H1 (cell line): ENCODE measurements at regions not wholly inside any gene's neighbourhood (a gene's known extent, or its start where the extent isn't known, plus 50 kb on each side); places are given as distances from the start of the nearest gene placed in this dataset.

Source experiments
- CTCF ChIA-PET: fragments of 300-600 bp; sonication (Branson Sonifier 250); formaldehyde crosslinking; loops from one replicate; lab custom pipeline; 2021; ENCODE audit not compliant: partially characterized antibody; lab: Charles Lee
- POLR2A ChIA-PET: fragments of 300-600 bp; sonication (Branson Sonifier 250); formaldehyde crosslinking; loops from one replicate; lab custom pipeline; 2021; ENCODE audit warnings: inconsistent platforms; ENCODE audit not compliant: partially characterized antibody; lab: Charles Lee
- DNase-seq, 2 experiments: peaks; one replicate each; pipeline versions ENCODE4 v3.0.0 to v3.0.0-alpha.2; 2010 to 2022; ENCODE audit warnings: low spot score in 2 of 2, low read depth in 1 of 2, mixed read lengths in 1 of 2
- FAIRE-seq: peaks from 2 replicates; lab custom pipeline; 2011; peaks lifted over from hg19 to GRCh38; lab: Jason Lieb, UNC
- H2AFZ ChIP-seq: 2 replicates; pipeline ENCODE4 v1.8.1; 2012; ENCODE audit warnings: low read length, inconsistent platforms
- H2AK5ac ChIP-seq: 2 replicates; pipeline ENCODE4 v1.6.1; 2013; ENCODE audit warnings: low read depth, low read length
- H2BK120ac ChIP-seq: replicated peaks from 2 replicates; pipeline ENCODE3; 2013; ENCODE audit warnings: low read depth, low read length, inconsistent platforms
- H2BK12ac ChIP-seq: 2 replicates; pipeline ENCODE4 v1.6.1; 2013; ENCODE audit warnings: low read depth, low read length
- H2BK15ac ChIP-seq: 2 replicates; pipeline ENCODE4 v1.6.1; 2013; ENCODE audit warnings: low read length
- H2BK20ac ChIP-seq: 2 replicates; pipeline ENCODE4 v1.6.1; 2013; ENCODE audit warnings: low read length
- H2BK5ac ChIP-seq: 2 replicates; pipeline ENCODE4 v1.6.1; 2013; ENCODE audit warnings: low read depth, low read length
- H3K14ac ChIP-seq: 2 replicates; pipeline ENCODE4 v1.6.1; 2013; ENCODE audit warnings: inconsistent platforms; ENCODE audit not compliant: insufficient read length
- H3K18ac ChIP-seq: 2 replicates; pipeline ENCODE4 v1.6.1; 2013; ENCODE audit warnings: low read length; ENCODE audit errors: extremely low read depth
- H3K23ac ChIP-seq: 2 replicates; pipeline ENCODE4 v1.6.1; 2013; ENCODE audit warnings: inconsistent platforms; ENCODE audit not compliant: insufficient read length
- H3K23me2 ChIP-seq: 2 replicates; pipeline ENCODE4 v1.6.1; 2013; ENCODE audit warnings: low read depth, low read length
- H3K27ac ChIP-seq: 2 replicates; pipeline ENCODE4 v1.6.1; 2011; ENCODE audit warnings: low read depth, low read length, inconsistent platforms
- H3K27me3 ChIP-seq, 4 experiments: replicated peaks in 1 of 4; 1 replicate in 1 of 4; 2 replicates in 3 of 4; pipeline versions ENCODE4 v1.6.1 to v1.8.1; 2011 to 2013; ENCODE audit warnings: low read length in 3 of 4, mild to moderate bottlenecking in 3 of 4, inconsistent platforms in 2 of 4, mixed read lengths in 2 of 4, moderate library complexity in 1 of 4; ENCODE audit not compliant: control insufficient read depth in 3 of 4, insufficient read depth in 3 of 4; ENCODE audit errors: extremely low read depth in 1 of 4
- H3K36me3 ChIP-seq, 4 experiments: 2 replicates each; pipeline versions ENCODE4 v1.6.1 to v1.8.1; 2011 to 2013; ENCODE audit warnings: mild to moderate bottlenecking in 4 of 4, low read length in 3 of 4, moderate library complexity in 2 of 4, control low read depth in 1 of 4, inconsistent platforms in 1 of 4; ENCODE audit not compliant: insufficient read depth in 4 of 4, control insufficient read depth in 2 of 4
- H3K4ac ChIP-seq: replicated peaks from 2 replicates; pipeline ENCODE3; 2013; ENCODE audit warnings: low read length, low read depth, mixed read lengths, inconsistent platforms; ENCODE audit not compliant: insufficient read length
- H3K4me1 ChIP-seq, 4 experiments: replicated peaks in 1 of 4; 1 replicate in 1 of 4; 2 replicates in 3 of 4; pipeline versions ENCODE4 v1.6.1 to v1.8.1; 2011 to 2013; ENCODE audit warnings: low read length in 3 of 4, inconsistent platforms in 2 of 4, mixed read lengths in 1 of 4; ENCODE audit not compliant: insufficient read depth in 4 of 4, control insufficient read depth in 3 of 4
- H3K4me2 ChIP-seq, 2 experiments: 2 replicates each; pipeline versions ENCODE4 v1.6.1 to v1.8.1; 2011 to 2013; ENCODE audit warnings: low read depth in 2 of 2, low read length in 2 of 2, control low read depth in 1 of 2, inconsistent platforms in 1 of 2, mild to moderate bottlenecking in 1 of 2; ENCODE audit not compliant: insufficient read depth in 1 of 2
- H3K4me3 ChIP-seq, 4 experiments: fragments of 200-600, 300-600 bp in 1 of 4; sonication (generic), shearing (Covaris generic), sonication (Bioruptor Twin) in 1 of 4; 2 replicates each; pipeline versions ENCODE4 v1.5.1 to v1.8.1; 2011 to 2016; ENCODE audit warnings: low read length in 4 of 4, low read depth in 3 of 4, control low read depth in 2 of 4, inconsistent platforms in 2 of 4, mild to moderate bottlenecking in 2 of 4, mixed read lengths in 1 of 4, moderate library complexity in 1 of 4; ENCODE audit not compliant: insufficient read depth in 2 of 4; ENCODE audit errors: extremely low read depth in 1 of 4
- H3K56ac ChIP-seq: replicated peaks from 2 replicates; pipeline ENCODE3; 2013; ENCODE audit warnings: low read depth, mild to moderate bottlenecking, mixed read lengths, low read length, inconsistent platforms; ENCODE audit not compliant: insufficient read length
- H3K79me1 ChIP-seq: 2 replicates; pipeline ENCODE4 v1.6.1; 2013; ENCODE audit warnings: low read depth, low read length, control low read depth
- H3K79me2 ChIP-seq, 2 experiments: 2 replicates each; pipeline versions ENCODE4 v1.6.1 to v1.8.1; 2012 to 2013; ENCODE audit warnings: low read length in 2 of 2, mild to moderate bottlenecking in 2 of 2, inconsistent platforms in 1 of 2; ENCODE audit not compliant: insufficient read depth in 2 of 2, control insufficient read depth in 1 of 2
- H3K9ac ChIP-seq, 4 experiments: replicated peaks in 1 of 4; 1 replicate in 1 of 4; 2 replicates in 3 of 4; pipeline versions ENCODE4 v1.6.1 to v1.8.1; 2011 to 2013; ENCODE audit warnings: low read depth in 3 of 4, low read length in 3 of 4, control low read depth in 2 of 4, mild to moderate bottlenecking in 2 of 4, moderate library complexity in 2 of 4, inconsistent platforms in 1 of 4; ENCODE audit errors: extremely low read depth in 1 of 4
- H3K9me3 ChIP-seq, 2 experiments: 2 replicates each; pipeline versions ENCODE4 v1.6.1 to v1.8.1; 2012 to 2013; ENCODE audit warnings: mild to moderate bottlenecking in 2 of 2, moderate library complexity in 2 of 2, control low read depth in 1 of 2, inconsistent platforms in 1 of 2, low read depth in 1 of 2, low read length in 1 of 2, mixed read lengths in 1 of 2; ENCODE audit not compliant: insufficient read depth in 2 of 2
- H4K20me1 ChIP-seq, 2 experiments: replicated peaks in 1 of 2; 2 replicates each; pipeline versions ENCODE3 to v1.8.1; 2011 to 2013; ENCODE audit warnings: inconsistent platforms in 2 of 2, low read length in 2 of 2, mild to moderate bottlenecking in 1 of 2; ENCODE audit not compliant: insufficient read depth in 2 of 2, control insufficient read depth in 1 of 2
- H4K5ac ChIP-seq: 2 replicates; pipeline ENCODE4 v1.6.1; 2013; ENCODE audit warnings: low read length, low read depth, mixed read lengths, inconsistent platforms; ENCODE audit not compliant: insufficient read length
- H4K8ac ChIP-seq: 2 replicates; pipeline ENCODE4 v1.8.0; 2013; ENCODE audit warnings: mild to moderate bottlenecking, moderate library complexity, low read length, inconsistent platforms; ENCODE audit not compliant: insufficient read depth; ENCODE audit errors: extremely low read depth
- H4K91ac ChIP-seq: replicated peaks from 2 replicates; pipeline ENCODE3; 2013; ENCODE audit warnings: low read length, mixed read lengths, inconsistent platforms; ENCODE audit not compliant: insufficient read length
- BCL11A ChIP-seq, 2 experiments: IDR thresholded peaks; one replicate each; pipeline ENCODE4 v1.6.1; 2011; ENCODE audit warnings: low read depth in 2 of 2, low read length in 2 of 2, mild to moderate bottlenecking in 2 of 2
- CBX5 ChIP-seq: fragments of 300-800, 300-1000 bp; sonication (generic); IDR thresholded peaks from 2 replicates; pipeline ENCODE4 v1.7.1; 2016; ENCODE audit warnings: antibody characterized with exemption, low read length, low read depth
- CEBPB ChIP-seq: IDR thresholded peaks from 2 replicates; pipeline ENCODE4 v1.6.1; 2012; ENCODE audit warnings: low read depth, low read length
- CREB1 ChIP-seq: IDR thresholded peaks from 2 replicates; pipeline ENCODE4 v1.6.1; 2012; ENCODE audit warnings: inconsistent platforms
- EZH2 ChIP-seq: fragments of 200-600 bp; sonication (generic); IDR thresholded peaks from 2 replicates; pipeline ENCODE4 v1.7.1; 2012; ENCODE audit warnings: low read depth, mild to moderate bottlenecking, moderate library complexity, low read length, inconsistent platforms; ENCODE audit not compliant: severe bottlenecking
- FOSL1 ChIP-seq: IDR thresholded peaks from 2 replicates; pipeline ENCODE4 v1.6.1; 2011; ENCODE audit warnings: mild to moderate bottlenecking, low read depth, low read length, moderate library complexity; ENCODE audit not compliant: insufficient read depth
- JUN ChIP-seq: IDR thresholded peaks from 2 replicates; pipeline ENCODE4 v1.6.1; 2011; ENCODE audit warnings: low read depth, mild to moderate bottlenecking, improper control_type of control experiment, low read length
- POLR2A ChIP-seq, 2 experiments: IDR thresholded peaks; 1 replicate in 1 of 2; 2 replicates in 1 of 2; pipeline ENCODE4 v1.6.1; 2011; ENCODE audit warnings: low read depth in 2 of 2, low read length in 2 of 2, mild to moderate bottlenecking in 2 of 2; ENCODE audit errors: control extremely low read depth in 1 of 2
- RNF2 ChIP-seq: fragments of 200-900, 300-1000 bp; sonication (generic); IDR thresholded peaks from 2 replicates; pipeline ENCODE4 v1.7.1; 2016; ENCODE audit warnings: borderline replicate concordance, low read depth, mild to moderate bottlenecking, antibody characterized with exemption, low read length; ENCODE audit not compliant: poor library complexity, severe bottlenecking; ENCODE audit errors: missing control alignments
- SP2 ChIP-seq: IDR thresholded peaks from 2 replicates; pipeline ENCODE4 v1.6.1; 2012; ENCODE audit warnings: mild to moderate bottlenecking, low read length, inconsistent platforms
- SP4 ChIP-seq: IDR thresholded peaks from 2 replicates; pipeline ENCODE4 v1.6.1; 2012; ENCODE audit warnings: low read length, inconsistent platforms
- SRF ChIP-seq: IDR thresholded peaks from 2 replicates; pipeline ENCODE4 v1.6.1; 2011; ENCODE audit warnings: mild to moderate bottlenecking, low read depth, low read length, moderate library complexity
- SUZ12 ChIP-seq: fragments of 200-600 bp; sonication (generic); IDR thresholded peaks from 2 replicates; pipeline ENCODE4 v1.6.1; 2012; ENCODE audit warnings: mild to moderate bottlenecking, inconsistent platforms, low read length, moderate library complexity, mixed read lengths
- TAF1 ChIP-seq: IDR thresholded peaks from 2 replicates; pipeline ENCODE4 v1.6.1; 2011; ENCODE audit warnings: mild to moderate bottlenecking, low read depth, low read length
- USF2 ChIP-seq: IDR thresholded peaks from 2 replicates; pipeline ENCODE4 v1.6.1; 2011; ENCODE audit warnings: low read length, improper control_type of control experiment
- WGBS, 2 experiments: shearing (Covaris generic) in 1 of 2; methylation state at CpG; one replicate each; pipeline versions ENCODE4 v1.1.6 to v1.1.7; 2013 to 2015; ENCODE audit warnings: low lambda C conversion rate in 2 of 2, mixed read lengths in 2 of 2, inconsistent platforms in 1 of 2, low coverage in 1 of 2, missing lambda C conversion rate in 1 of 2; ENCODE audit not compliant: insufficient replicate concordance in 2 of 2, insufficient coverage in 1 of 2, insufficient read length in 1 of 2; ENCODE audit errors: extremely low coverage in 1 of 2, missing lambda C conversion rate in 1 of 2; 5-methylcytosine and 5-hydroxymethylcytosine counted together

GRCh38 chr3:115301364-115301860 is 154.3 kb upstream of the ZBTB20 start:
- Histone ChIP-seq H3K9me3 (no peaks in the 10 kb centered on the region), H4K20me1 (no peaks in the 10 kb centered on the region), H3K4me1 (peaks cover 0 to 2% (median 0%) of the 10 kb centered on the region in 4 experiments; a peak in 1 of 7 replicates), H3K23me2 (no peaks in the 10 kb centered on the region; the same call in 1 of the 2 replicates), H3K4me2 (no peak overlapping the region), H3K14ac (no peak overlapping the region), H4K5ac (no peak overlapping the region), H3K4me3 (no peak overlapping the region), H2BK15ac (no peak overlapping the region), H3K27ac (no peak overlapping the region), H3K79me2 (no peaks in the 10 kb centered on the region), H4K91ac (no peak overlapping the region), H3K27me3 (no peaks in the 10 kb centered on the region), H2BK12ac (no peak overlapping the region), H2AK5ac (no peak overlapping the region), H2BK5ac (no peak overlapping the region), H3K79me1 (no peaks in the 10 kb centered on the region), H3K18ac (no peak overlapping the region), H3K36me3 (no peaks in the 10 kb centered on the region), H3K9ac (no peak overlapping the region), H3K56ac (no peak overlapping the region), H2AFZ (no peak overlapping the region), H2BK120ac (no peak overlapping the region), H4K8ac (no peak overlapping the region), H2BK20ac (no peak overlapping the region), H3K4ac (no peak overlapping the region), H3K23ac (no peak overlapping the region)
- ChIA-PET POLR2A (no interaction called here), CTCF (no interaction called here)
- DNase-seq (no peak), FAIRE-seq (no peak)
- 86% methylated on average over 4 of the region's 4 CpGs; no CpG with 5 or more reads in 1 of the 2 experiments for WGBS, 2 experiments
- TF ChIP-seq BCL11A (IDR thresholded peaks at IDR 0.05; ENCODE audit: low read depth in 2 of 2, low read length in 2 of 2) (no peak), POLR2A (IDR thresholded peaks at IDR 0.05; ENCODE audit: control extremely low read depth in 1 of 2, low read depth in 2 of 2, low read length in 2 of 2) (no peak), USF2 (no peak), FOSL1 (no peak), SRF (no peak), SP4 (no peak), EZH2 (no peak), CBX5 (no peak), CEBPB (no peak), SUZ12 (no peak), CREB1 (no peak), JUN (no peak), SP2 (no peak), RNF2 (no peak), TAF1 (no peak)
